ENCODE measurements at regions not wholly inside any gene's neighbourhood (a gene's known extent, or its start where the extent isn't known, plus 50 kb on each side); places are given as distances from the start of the nearest gene placed in this dataset.

- DNase-seq, result no peak
Observed at GRCh38 chr16:9484426-9484825, 393.0 kb downstream of the HAPSTR1 start.

GRCh38 chr16:9484881-9485280 is 393.4 kb downstream of the HAPSTR1 start:
- DNase-seq, result no peak

- no peak for DNase-seq
Observed at GRCh38 chr16:9489835-9490467, 398.5 kb downstream of the HAPSTR1 start.

GRCh38 chr16:9495824-9496223 is 404.4 kb downstream of the HAPSTR1 start:
- DNase-seq, result no peak

- no peak for DNase-seq
Observed at GRCh38 chr16:9497750-9498149, 406.3 kb downstream of the HAPSTR1 start.

GRCh38 chr16:9499941-9500593 is 408.6 kb downstream of the HAPSTR1 start:
- DNase-seq, result no peak

GRCh38 chr16:9500872-9501271 is 409.4 kb downstream of the HAPSTR1 start:
- no peak for DNase-seq

GRCh38 chr16:9503251-9503984 is 412.0 kb downstream of the HAPSTR1 start:
- DNase-seq, result no peak

GRCh38 chr16:9508328-9508936 is 417.0 kb downstream of the HAPSTR1 start:
- no peak for DNase-seq

- no peak for DNase-seq
Observed at GRCh38 chr16:9509663-9510062, 418.2 kb downstream of the HAPSTR1 start.

- DNase-seq, result no peak
Observed at GRCh38 chr16:9511389-9511788, 419.9 kb downstream of the HAPSTR1 start.

GRCh38 chr16:9516444-9516843 is 425.0 kb downstream of the HAPSTR1 start:
- no peak for DNase-seq

- DNase-seq, result no peak
Observed at GRCh38 chr16:9518051-9518450, 426.6 kb downstream of the HAPSTR1 start.

- DNase-seq, result no peak
Observed at GRCh38 chr16:9518581-9518980, 427.1 kb downstream of the HAPSTR1 start.

- DNase-seq, result no peak
Observed at GRCh38 chr16:9521749-9522370, 430.4 kb downstream of the HAPSTR1 start.

- DNase-seq, result no peak
Observed at GRCh38 chr16:9522614-9523013, 431.2 kb downstream of the HAPSTR1 start.

- DNase-seq, result no peak
Observed at GRCh38 chr16:9523994-9524393, 432.6 kb downstream of the HAPSTR1 start.

GRCh38 chr16:9525037-9525436 is 433.6 kb downstream of the HAPSTR1 start:
- no peak for DNase-seq

GRCh38 chr16:9526791-9527190 is 435.3 kb downstream of the HAPSTR1 start:
- no peak for DNase-seq

GRCh38 chr16:9527976-9528375 is 436.5 kb downstream of the HAPSTR1 start:
- DNase-seq, result no peak

GRCh38 chr16:9528511-9529079 is 437.2 kb downstream of the HAPSTR1 start:
- no peak for DNase-seq

GRCh38 chr16:9533042-9533441 is 441.6 kb downstream of the HAPSTR1 start:
- no peak for DNase-seq

GRCh38 chr16:9534759-9535158 is 443.3 kb downstream of the HAPSTR1 start:
- DNase-seq, result no peak
